HFF-Myc (cell line): ENCODE measurements at regions not wholly inside any gene's neighbourhood (a gene's known extent, or its start where the extent isn't known, plus 50 kb on each side); places are given as distances from the start of the nearest gene placed in this dataset.

Experiments used
- DNase-seq: peaks from one replicate; pipeline ENCODE4 v3.0.0-alpha.2; 2011; ENCODE audit warnings: low read depth; ENCODE audit errors: extremely low read depth
- H3K4me3 ChIP-seq: replicated peaks from 2 replicates; pipeline ENCODE4 v1.5.1; 2011; ENCODE audit warnings: low read depth, mild to moderate bottlenecking, control low read depth, low read length
- CTCF ChIP-seq: IDR thresholded peaks from 2 replicates; pipeline ENCODE4 v1.5.1; 2012; ENCODE audit warnings: mild to moderate bottlenecking, low read depth, low read length, control low read depth; ENCODE audit errors: missing control alignments

GRCh38 chr2:16126517-16127275 is 186.3 kb downstream of the MYCN start:
- peak; percentile 3 for TF ChIP-seq CTCF
- no peak for DNase-seq
- no peak overlapping the region for H3K4me3 ChIP-seq

- DNase-seq, result no peak
- H3K4me3 ChIP-seq, result no peak overlapping the region
- no peak for TF ChIP-seq CTCF
These were observed 185.5 kb downstream of the MYCN start for GRCh38 chr2:16125614-16126516.

- no peak for DNase-seq
- TF ChIP-seq CTCF, result no peak
- H3K4me3 ChIP-seq, result no peak overlapping the region
These were observed 184.7 kb downstream of the MYCN start for GRCh38 chr2:16124881-16125613.

GRCh38 chr2:16123856-16124780 is 183.8 kb downstream of the MYCN start:
- TF ChIP-seq CTCF, result no peak
- DNase-seq, result no peak
- H3K4me3 ChIP-seq, result no peak overlapping the region

- no peak for DNase-seq
- H3K4me3 ChIP-seq, result no peak overlapping the region
- TF ChIP-seq CTCF, result no peak
These were observed 183.1 kb downstream of the MYCN start for GRCh38 chr2:16123421-16123820.

- no peak for TF ChIP-seq CTCF
- H3K4me3 ChIP-seq, result no peak overlapping the region
- DNase-seq, result no peak
These were observed 182.2 kb downstream of the MYCN start for GRCh38 chr2:16122556-16122955.
